Activated CD8-positive, alpha-beta memory T cell treated with anti-CD3 and anti-CD28 coated beads, Interleukin-2, amount 50 U/mL, for 1 hour (primary cell): ENCODE measurements at regions not wholly inside any gene's neighbourhood (a gene's known extent, or its start where the extent isn't known, plus 50 kb on each side); places are given as distances from the start of the nearest gene placed in this dataset.

Source experiments
- DNase-seq: peaks from one replicate; pipeline ENCODE4 v3.0.0-alpha.2; 2020; ENCODE audit errors: extremely low read depth

GRCh38 chr9:88658311-88658822, 123.4 kb downstream of the NXNL2 start:
- DNase-seq: no peak

DNA sequence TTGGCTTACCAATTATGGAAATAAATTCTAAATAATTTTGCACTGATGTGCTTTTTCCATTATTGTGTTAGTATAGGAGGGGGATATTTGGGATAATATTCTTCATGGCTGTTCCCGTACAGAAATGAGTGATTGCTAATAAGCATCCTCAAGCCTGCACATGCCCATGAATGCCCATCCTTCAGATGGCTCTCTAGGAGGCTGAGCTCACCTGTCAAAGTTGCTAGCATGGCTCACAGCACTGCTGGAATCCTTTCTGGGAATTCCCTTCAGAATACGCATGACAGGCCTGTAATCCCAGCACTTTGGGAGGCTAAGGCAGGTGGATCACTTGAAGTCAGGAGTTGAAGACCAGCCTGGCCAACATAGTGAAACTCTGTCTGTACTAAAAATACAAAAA, 124.1 kb downstream of the NXNL2 start:
- no peak for DNase-seq

GRCh38 chr9:88660611-88661010, 125.6 kb downstream of the NXNL2 start:
- no peak for DNase-seq

- DNase-seq: no peak
These were observed 126.8 kb downstream of the NXNL2 start for GRCh38 chr9:88661759-88662158.

DNA sequence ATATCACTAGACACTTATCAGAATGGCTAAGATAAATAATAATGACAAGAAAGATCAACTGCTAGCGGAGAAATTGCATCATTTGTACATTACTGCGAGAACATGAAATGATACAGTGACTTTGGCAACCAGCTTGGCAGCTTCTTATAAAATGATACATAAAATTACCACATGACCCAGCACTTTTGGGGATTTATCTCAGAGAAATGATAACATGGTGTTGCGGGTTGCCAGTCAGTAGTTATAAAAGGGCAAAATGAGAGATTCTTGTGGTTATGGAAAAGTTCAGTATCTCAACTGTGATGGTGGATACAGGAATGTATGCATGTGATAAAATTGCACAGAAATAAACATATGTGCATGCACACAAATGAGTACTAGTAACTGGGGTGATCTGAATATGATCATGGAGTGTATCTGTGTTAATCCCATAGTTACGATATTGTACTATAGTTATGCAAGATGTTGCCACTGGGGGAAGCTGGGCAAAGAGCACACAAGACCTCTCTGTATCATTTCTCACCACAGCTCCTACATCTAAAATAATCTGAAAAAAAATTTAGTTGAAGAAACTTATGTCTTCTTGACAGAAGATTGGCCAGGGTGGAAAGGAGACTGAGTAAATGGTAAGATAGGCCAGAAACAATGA, 128.9 kb downstream of the NXNL2 start:
- no peak for DNase-seq

DNA sequence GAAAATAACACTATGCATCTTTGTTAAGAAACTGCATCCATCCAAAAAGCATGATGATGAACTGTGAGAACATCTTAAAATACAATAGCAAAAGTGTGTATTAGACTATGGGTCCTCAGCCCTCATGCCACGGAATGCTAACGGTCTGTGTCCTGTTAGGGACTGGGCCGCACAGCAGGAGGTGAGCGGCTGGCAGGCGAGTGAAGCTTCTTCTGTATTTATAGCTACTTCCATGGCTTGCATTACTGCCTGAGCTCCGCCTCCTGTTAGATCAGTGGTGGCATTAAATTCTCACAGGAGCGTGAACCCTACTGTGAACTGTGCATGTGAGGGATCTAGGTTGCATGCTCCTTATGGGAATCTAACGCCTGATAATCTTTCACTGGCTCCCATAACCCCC, 129.8 kb downstream of the NXNL2 start:
- no peak for DNase-seq

DNA sequence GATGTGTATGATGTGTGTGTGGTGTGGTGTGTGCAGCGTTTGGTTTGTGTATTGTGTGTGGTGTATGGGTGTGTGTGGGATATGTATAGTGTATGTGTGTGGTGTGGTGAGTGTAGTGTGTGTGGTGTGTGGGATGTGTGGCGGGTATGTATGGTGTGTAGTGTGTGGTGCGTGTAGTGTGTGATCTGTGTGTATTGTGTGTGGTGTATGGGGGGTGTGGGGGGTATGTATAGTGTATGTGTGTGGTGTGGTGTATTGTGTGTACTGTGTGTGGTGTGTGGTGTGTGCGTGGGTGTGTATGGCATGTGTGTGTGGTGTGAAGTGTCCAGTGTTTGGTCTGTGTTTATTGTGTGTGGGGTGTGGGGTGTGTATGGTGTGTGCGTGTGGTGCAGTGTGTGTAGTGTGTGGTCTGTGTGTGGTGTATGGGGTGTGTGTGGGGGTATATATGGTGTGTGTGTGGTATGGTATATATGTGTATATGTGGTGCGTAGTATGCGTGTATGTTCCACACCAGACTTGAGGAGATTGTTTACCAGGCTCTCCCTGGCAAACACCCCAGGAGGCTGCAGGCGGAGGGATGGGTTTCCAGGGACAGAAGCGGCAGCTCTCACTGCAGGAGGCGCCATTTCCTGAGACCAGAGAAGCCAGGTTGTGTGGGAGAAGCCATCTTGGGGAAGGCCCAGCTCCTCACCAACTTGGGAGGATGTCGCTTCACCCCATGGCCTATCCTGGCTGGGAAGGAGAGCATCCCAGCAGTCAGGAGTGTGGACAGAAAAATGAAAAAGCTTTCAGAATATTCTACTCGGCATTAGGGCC, 138.1 kb downstream of the NXNL2 start:
- DNase-seq: no peak

GRCh38 chr9:88673886-88674285, 138.9 kb downstream of the NXNL2 start:
- DNase-seq: no peak

GRCh38 chr9:88676644-88677043, 141.7 kb downstream of the NXNL2 start:
- no peak for DNase-seq

GRCh38 chr9:88678008-88678407, 143.0 kb downstream of the NXNL2 start:
- no peak for DNase-seq

DNA sequence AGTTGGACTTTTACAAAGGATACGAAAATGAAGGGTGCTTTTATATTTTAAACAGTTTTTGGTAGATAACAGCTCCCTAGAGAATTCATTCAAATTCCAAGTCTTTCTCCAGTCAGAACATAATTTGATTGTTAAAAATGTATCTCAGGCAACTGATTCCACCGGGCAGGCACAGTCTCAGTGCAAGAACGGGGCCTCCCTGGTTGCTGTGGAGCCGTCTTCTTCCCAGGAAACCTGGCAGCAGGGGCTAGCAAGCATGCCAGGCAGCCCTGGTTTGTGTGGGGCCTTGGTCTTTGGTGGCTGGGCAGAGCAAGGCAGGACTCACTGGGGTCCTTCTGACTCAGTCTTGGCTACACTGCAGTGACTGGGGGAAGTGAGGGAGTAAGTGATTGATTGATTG, 143.5 kb downstream of the NXNL2 start:
- DNase-seq: no peak

DNA sequence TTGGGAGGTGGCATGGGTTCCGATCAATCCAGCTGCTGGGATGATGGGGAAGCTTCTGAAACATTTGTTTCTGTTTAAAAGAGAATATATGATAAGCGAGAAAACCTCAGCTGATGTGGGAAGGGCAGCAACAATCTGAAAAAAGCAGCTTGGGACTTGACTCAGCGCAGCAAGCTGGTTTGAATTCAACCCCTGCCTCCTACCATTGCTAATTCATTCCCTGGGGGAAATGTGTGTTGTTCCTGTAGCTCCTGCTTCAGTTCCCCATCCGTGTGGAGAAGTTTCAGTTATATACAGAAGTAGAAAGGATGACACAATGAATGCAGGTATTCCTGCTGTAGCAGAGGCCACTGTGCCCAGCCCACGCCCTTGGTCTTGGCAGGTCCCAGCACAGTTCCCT, 145.1 kb downstream of the NXNL2 start:
- DNase-seq: no peak

- DNase-seq: no peak
These were observed 145.7 kb downstream of the NXNL2 start for GRCh38 chr9:88680505-88681160.

DNA sequence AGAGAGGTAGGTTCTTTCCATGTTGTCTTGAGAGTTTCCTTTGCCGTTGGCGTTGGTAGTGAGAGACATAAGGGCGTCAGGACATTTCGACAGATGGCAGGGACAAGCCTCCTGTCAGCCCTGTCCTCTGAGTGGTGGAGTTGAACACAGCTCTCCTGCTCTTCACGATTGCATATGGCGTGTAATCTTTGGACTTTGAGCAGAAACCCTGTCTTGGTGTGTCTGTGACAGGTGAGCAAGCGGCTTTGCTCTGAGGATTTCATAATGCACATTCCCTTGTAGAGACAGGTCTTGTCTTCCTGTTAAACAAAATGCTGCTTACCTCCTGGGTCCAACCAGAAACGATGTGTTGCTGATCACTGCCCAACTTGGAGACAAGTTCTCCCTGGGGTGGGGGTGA, 146.5 kb downstream of the NXNL2 start:
- DNase-seq: no peak

DNA sequence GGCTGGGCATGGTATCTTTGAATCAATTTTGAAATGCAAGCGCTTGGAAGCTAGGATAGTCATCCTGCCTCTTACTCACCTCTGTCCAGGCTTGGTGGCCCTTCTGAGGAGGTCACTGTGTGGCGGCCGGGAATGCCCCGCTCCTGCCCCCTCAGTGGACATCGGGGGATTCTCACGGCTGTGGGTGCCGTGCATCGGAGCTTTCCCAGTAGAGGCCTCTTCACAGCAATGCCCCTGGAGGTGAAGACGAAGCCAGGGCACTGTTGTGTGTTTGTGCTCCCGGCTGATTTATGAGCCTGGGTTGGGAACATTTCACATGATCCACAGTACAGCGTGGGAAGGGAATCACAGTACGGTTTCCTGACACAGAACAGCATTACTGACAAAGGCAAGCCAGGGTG, 147.5 kb downstream of the NXNL2 start:
- DNase-seq: no peak

- DNase-seq: no peak
These were observed 149.1 kb downstream of the NXNL2 start for GRCh38 chr9:88684046-88684445.

- DNase-seq: no peak
These were observed 149.9 kb downstream of the NXNL2 start for GRCh38 chr9:88684845-88685244.

GRCh38 chr9:88685966-88686365, 151.0 kb downstream of the NXNL2 start:
- DNase-seq: no peak

- no peak for DNase-seq
These were observed 154.7 kb downstream of the NXNL2 start for GRCh38 chr9:88689509-88690298.

GRCh38 chr9:88690628-88691027, 155.7 kb downstream of the NXNL2 start:
- DNase-seq: no peak

- no peak for DNase-seq
These were observed 156.1 kb downstream of the NXNL2 start for GRCh38 chr9:88691091-88691490.

GRCh38 chr9:88691811-88692210, 156.8 kb downstream of the NXNL2 start:
- no peak for DNase-seq
